ENCODE measurements at regions not wholly inside any gene's neighbourhood (a gene's known extent, or its start where the extent isn't known, plus 50 kb on each side); places are given as distances from the start of the nearest gene placed in this dataset.
"Not testable (repeated sequence)": the region's sequence is repeated elsewhere in the genome, so short reads cannot be mapped to it uniquely, and the experiment has no call there.

DNA sequence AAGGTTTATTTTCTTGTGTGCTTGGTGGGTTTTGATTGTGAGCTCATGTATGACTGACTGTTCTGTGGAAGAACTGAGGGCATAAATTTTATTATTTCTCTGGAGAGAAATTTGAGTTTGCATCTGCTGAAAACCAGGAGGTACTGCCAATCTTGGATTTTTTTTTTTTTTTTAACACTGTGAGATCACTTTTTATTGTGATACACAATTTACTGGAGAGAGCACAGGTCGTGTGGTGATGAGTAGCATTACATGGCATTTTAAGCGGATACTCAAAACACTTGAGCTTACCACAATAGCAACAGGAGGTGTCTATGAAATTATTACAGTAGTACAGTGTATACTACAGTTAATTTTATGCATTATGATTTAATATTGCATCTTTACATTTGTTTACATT is 237.4 kb downstream of the MFSD1 start:
- H3K4me1 ChIP-seq, result no peaks in the 10 kb centered on the region
- no peaks in the 10 kb centered on the region for H3K27me3 ChIP-seq
- TF ChIP-seq, protein P1, sequence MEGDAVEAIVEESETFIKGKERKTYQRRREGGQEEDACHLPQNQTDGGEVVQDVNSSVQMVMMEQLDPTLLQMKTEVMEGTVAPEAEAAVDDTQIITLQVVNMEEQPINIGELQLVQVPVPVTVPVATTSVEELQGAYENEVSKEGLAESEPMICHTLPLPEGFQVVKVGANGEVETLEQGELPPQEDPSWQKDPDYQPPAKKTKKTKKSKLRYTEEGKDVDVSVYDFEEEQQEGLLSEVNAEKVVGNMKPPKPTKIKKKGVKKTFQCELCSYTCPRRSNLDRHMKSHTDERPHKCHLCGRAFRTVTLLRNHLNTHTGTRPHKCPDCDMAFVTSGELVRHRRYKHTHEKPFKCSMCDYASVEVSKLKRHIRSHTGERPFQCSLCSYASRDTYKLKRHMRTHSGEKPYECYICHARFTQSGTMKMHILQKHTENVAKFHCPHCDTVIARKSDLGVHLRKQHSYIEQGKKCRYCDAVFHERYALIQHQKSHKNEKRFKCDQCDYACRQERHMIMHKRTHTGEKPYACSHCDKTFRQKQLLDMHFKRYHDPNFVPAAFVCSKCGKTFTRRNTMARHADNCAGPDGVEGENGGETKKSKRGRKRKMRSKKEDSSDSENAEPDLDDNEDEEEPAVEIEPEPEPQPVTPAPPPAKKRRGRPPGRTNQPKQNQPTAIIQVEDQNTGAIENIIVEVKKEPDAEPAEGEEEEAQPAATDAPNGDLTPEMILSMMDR (IDR thresholded peaks at IDR 0.05), result no peak
- intact Hi-C loops (cut with DNase I), result no loop called here
- no peak overlapping the region for H3K4me3 ChIP-seq
- no peak for ATAC-seq
- no peak for DNase-seq
- no peaks in the 10 kb centered on the region for H3K36me3 ChIP-seq
- H3K9me3 ChIP-seq, result no peaks in the 10 kb centered on the region
- H3K27ac ChIP-seq, result no peak overlapping the region
- 51 to 56% methylated on average over 2 of the region's 2 CpGs for WGBS, 2 donors

DNA sequence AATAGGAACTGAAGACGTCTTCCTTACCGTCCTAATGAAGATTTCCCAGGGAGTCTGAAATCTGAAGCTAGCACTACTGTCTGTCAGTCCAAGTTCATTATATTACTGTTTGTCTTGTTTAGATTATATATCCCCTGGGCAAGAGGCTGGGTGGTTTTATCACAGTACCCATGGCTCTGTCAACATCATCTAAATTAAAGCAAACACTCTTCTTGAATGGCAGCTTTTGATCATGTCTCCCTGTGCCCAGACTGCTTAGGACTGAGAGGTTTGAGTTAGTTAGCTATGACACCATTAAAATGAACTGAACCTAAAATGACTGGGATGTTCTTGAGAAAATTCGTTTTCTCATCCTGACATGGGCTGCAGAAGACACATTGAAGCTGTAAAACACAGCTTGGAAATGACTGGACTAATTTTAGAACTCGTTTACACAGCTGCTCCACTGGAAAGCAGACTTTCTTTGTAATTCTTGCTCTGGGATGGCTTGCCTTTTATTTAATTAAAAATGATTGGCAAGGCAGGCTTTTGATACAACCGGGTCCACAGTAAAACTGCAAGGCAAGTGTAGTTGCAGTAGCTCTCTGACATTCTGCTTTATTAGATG is 243.5 kb downstream of the MFSD1 start:
- Histone ChIP-seq H3K36me3 (no peaks in the 10 kb centered on the region), H3K9me3 (no peaks in the 10 kb centered on the region), H3K4me3 (no peak overlapping the region), H3K27ac (no peak overlapping the region), H3K27me3 (no peaks in the 10 kb centered on the region), H3K4me1 (no peaks in the 10 kb centered on the region)
- DNase-seq (no peak), ATAC-seq (no peak)
- TF ChIP-seq, protein P1 (IDR thresholded peaks at IDR 0.05), result no peak
- intact Hi-C loops (cut with DNase I), result no loop called here
- WGBS, 2 donors, result 52 to 62% methylated on average over 5 of the region's 5 CpGs

DNA sequence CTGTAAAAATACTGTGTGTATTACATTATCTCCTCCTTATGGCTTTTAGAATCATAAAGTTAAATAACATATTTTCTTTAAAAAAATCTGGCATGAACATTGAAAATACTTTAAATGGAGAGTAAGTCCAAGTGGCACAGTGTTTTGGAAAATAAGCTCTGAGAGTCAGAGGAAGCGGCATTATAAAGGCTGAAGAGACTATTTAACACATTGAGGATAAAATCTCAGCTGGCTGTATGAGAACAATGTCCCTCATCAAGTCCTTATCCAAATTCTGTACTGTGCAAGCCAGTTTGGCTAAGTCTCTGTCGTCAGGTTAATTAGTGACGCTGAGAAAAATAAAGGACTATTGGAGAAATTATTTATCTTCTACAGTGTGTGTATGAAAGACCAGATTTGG is 245.5 kb downstream of the MFSD1 start:
- intact Hi-C loops (cut with DNase I), result no loop called here
- 81 to 89% methylated on average over 3 of the region's 3 CpGs for WGBS, 2 donors

DNA sequence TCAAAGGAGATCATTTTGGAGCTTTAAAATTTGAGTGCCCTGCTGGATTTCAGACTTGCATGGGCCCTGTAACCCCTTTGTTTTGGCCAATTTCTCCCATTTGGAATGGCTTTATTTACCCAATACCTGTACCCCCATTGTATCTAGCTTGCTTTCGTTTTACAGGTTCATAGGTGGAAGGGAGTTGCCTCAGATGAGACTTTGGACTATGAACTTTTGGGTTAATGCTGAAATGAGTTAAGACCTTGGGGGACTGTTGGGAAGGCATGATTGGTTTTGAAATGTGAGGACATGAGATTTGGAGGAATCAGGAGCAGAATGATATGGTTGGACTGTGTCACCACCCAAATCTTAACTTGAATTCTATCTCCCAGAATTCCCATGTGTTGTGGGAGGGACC is 250.6 kb downstream of the MFSD1 start:
- DNase-seq; H3K27ac ChIP-seq; ATAC-seq; H3K36me3 ChIP-seq; H3K4me3 ChIP-seq; H3K4me1 ChIP-seq; intact Hi-C loops (cut with DNase I); H3K27me3 ChIP-seq; H3K9me3 ChIP-seq: not testable (repeated sequence)
- 55 to 61% methylated on average over 1 of the region's 1 CpG for WGBS, 2 donors

More for the DNA sequence above, 245.5 kb downstream of the MFSD1 start:
- TF ChIP-seq, protein P1 (IDR thresholded peaks at IDR 0.05), result no peak
- no peaks in the 10 kb centered on the region for H3K27me3 ChIP-seq
- no peak overlapping the region for H3K4me3 ChIP-seq
- no peak overlapping the region for H3K27ac ChIP-seq
- H3K9me3 ChIP-seq, result no peaks in the 10 kb centered on the region
- DNase-seq (no peak), ATAC-seq (no peak)
- H3K4me1 ChIP-seq, result no peaks in the 10 kb centered on the region
- no peaks in the 10 kb centered on the region for H3K36me3 ChIP-seq

DNA sequence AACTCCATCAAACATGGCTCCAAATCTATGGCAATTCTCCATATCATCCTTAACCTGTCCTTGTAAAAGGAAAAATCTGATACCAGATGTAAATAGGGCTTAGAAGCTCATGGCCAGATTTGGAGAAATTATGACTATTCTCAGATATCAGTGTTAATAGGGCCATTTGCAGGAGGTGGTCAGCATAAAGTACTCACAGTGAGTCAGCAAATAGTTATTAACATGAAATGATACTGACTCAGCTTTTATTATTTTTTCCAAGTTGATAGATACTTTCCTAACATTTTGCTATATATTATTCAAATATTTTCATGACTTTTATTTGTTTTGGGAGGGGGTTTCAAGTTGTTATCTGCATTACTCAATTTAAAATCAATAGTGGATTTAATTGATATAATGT is 255.8 kb downstream of the MFSD1 start:
- intact Hi-C loops (cut with DNase I), result no loop called here
- peaks cover 0 to under 1% (median 0%) of the 10 kb centered on the region in 9 donors for H3K4me1 ChIP-seq
- TF ChIP-seq, protein P1 (IDR thresholded peaks at IDR 0.05), result no peak
- no peak overlapping the region for H3K27ac ChIP-seq
- no peak overlapping the region for H3K4me3 ChIP-seq
- no peaks in the 10 kb centered on the region for H3K36me3 ChIP-seq
- ATAC-seq (no peak), DNase-seq (no peak)
- no peaks in the 10 kb centered on the region for H3K27me3 ChIP-seq
- no peaks in the 10 kb centered on the region for H3K9me3 ChIP-seq
